ENCODE measurements at regions not wholly inside any gene's neighbourhood (a gene's known extent, or its start where the extent isn't known, plus 50 kb on each side); places are given as distances from the start of the nearest gene placed in this dataset.

DNA sequence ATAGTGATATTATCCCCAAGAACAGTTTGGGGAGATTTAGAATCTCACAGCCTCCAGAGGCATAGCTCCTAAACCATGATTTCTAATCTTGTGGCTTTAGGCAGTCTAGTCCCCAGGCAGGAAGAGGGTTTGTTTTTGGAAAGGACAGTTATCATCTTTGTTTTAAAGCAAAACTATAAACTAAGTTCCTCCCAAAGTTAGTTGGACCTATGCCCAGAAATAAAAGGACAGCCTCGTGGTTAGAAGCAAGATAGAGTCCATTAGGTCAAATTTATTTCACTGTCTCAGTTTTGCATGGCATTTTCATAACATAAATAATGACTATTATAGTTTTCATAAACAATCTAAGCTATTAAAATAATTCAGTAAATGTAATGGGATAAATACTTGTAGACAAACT lies 120.5 kb downstream of the MAGEC2 start:
- no peak overlapping the region for H3K27ac Mint-ChIP-seq (ENCODE audit: unreplicated experiment)
- no peak for DNase-seq (ENCODE audit: extremely low spot score, unreplicated experiment)
- H3K9me3 Mint-ChIP-seq (ENCODE audit: unreplicated experiment): peaks cover 43% of the 10 kb centered on the region
- no peaks in the 10 kb centered on the region for H3K27me3 Mint-ChIP-seq (ENCODE audit: unreplicated experiment)
- no peaks in the 10 kb centered on the region for H3K36me3 Mint-ChIP-seq (ENCODE audit: unreplicated experiment)
- H3K4me3 Mint-ChIP-seq (ENCODE audit: unreplicated experiment): no peak overlapping the region
- TF ChIP-seq, protein P1, sequence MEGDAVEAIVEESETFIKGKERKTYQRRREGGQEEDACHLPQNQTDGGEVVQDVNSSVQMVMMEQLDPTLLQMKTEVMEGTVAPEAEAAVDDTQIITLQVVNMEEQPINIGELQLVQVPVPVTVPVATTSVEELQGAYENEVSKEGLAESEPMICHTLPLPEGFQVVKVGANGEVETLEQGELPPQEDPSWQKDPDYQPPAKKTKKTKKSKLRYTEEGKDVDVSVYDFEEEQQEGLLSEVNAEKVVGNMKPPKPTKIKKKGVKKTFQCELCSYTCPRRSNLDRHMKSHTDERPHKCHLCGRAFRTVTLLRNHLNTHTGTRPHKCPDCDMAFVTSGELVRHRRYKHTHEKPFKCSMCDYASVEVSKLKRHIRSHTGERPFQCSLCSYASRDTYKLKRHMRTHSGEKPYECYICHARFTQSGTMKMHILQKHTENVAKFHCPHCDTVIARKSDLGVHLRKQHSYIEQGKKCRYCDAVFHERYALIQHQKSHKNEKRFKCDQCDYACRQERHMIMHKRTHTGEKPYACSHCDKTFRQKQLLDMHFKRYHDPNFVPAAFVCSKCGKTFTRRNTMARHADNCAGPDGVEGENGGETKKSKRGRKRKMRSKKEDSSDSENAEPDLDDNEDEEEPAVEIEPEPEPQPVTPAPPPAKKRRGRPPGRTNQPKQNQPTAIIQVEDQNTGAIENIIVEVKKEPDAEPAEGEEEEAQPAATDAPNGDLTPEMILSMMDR (IDR thresholded peaks at IDR 0.05): no peak
- no peaks in the 10 kb centered on the region for H3K4me1 Mint-ChIP-seq (ENCODE audit: unreplicated experiment)

DNA sequence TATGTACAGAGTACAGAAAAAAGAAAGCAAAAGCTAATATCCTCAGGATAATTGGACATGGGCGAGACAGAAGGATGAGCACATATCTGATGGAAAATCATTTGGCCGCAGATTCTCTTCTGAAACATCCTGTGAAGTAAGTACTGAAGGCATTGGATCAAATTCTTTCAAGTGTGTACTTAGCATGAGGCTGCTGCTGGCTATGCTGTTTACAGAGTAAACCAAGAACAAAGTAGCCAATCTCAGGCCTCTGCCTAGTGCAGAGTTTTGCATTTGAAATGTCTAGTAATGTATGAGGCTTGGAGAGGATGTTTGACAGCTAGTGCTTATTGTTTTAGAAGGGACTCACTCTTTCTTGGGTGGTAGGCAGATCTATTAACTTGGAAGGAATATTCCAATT lies 128.5 kb downstream of the MAGEC2 start:
- H3K9me3 Mint-ChIP-seq (ENCODE audit: unreplicated experiment): peaks cover 56% of the 10 kb centered on the region
- no peak overlapping the region for H3K27ac Mint-ChIP-seq (ENCODE audit: unreplicated experiment)
- no peak for DNase-seq (ENCODE audit: extremely low spot score, unreplicated experiment)
- no peaks in the 10 kb centered on the region for H3K27me3 Mint-ChIP-seq (ENCODE audit: unreplicated experiment)
- H3K4me1 Mint-ChIP-seq (ENCODE audit: unreplicated experiment): no peaks in the 10 kb centered on the region
- no peak overlapping the region for H3K4me3 Mint-ChIP-seq (ENCODE audit: unreplicated experiment)
- H3K36me3 Mint-ChIP-seq (ENCODE audit: unreplicated experiment): no peaks in the 10 kb centered on the region
- TF ChIP-seq, protein P1 (IDR thresholded peaks at IDR 0.05): no peak

DNA sequence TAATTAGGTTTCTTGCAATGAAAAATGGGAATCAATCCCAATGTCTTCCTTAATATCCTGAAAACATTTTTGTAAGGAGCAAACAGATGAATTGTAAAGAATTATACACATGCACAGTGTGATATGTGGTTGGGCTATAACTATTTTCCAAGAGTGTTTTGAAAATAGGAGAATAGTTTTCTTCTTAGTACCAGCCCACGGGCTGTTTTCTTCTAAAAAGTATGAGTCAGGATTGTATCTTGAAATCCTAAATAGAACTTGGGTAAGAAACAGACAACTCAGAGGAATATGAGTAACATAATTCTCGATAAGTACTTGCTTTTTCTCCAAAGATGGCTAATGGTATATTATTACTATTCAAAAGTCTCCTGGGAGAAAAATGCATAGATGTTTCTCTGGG lies 136.7 kb downstream of the MAGEC2 start:
- no peak overlapping the region for H3K4me3 Mint-ChIP-seq (ENCODE audit: unreplicated experiment)
- no peaks in the 10 kb centered on the region for H3K4me1 Mint-ChIP-seq (ENCODE audit: unreplicated experiment)
- peaks cover 18% of the 10 kb centered on the region for H3K9me3 Mint-ChIP-seq (ENCODE audit: unreplicated experiment)
- no peaks in the 10 kb centered on the region for H3K27me3 Mint-ChIP-seq (ENCODE audit: unreplicated experiment)
- H3K36me3 Mint-ChIP-seq (ENCODE audit: unreplicated experiment): no peaks in the 10 kb centered on the region
- H3K27ac Mint-ChIP-seq (ENCODE audit: unreplicated experiment): no peak overlapping the region
- DNase-seq (ENCODE audit: extremely low spot score, unreplicated experiment): no peak
- TF ChIP-seq, protein P1 (IDR thresholded peaks at IDR 0.05): no peak

DNA sequence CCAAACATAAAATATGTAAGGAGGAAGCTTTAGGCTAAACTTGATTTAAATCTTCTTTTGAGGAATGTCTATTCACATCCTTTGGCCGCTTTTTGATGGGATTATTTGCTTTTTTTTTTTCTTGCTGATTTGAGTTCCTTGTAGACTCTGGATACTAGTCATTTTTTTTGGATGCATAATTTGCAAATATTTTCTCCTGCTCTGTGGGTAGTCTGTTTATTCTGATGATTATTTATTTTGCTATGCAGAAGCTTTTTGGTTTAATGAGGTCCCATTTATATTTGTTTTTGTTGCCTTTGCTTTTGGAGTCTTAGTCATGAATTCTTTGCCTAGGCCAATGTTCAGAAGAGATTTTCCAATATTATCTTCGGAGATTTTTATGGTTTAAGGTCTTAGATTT lies 144.9 kb downstream of the MAGEC2 start:
- peaks cover 28% of the 10 kb centered on the region for H3K9me3 Mint-ChIP-seq (ENCODE audit: unreplicated experiment)
- TF ChIP-seq, protein P1 (IDR thresholded peaks at IDR 0.05): no peak
- no peak overlapping the region for H3K27ac Mint-ChIP-seq (ENCODE audit: unreplicated experiment)

DNA sequence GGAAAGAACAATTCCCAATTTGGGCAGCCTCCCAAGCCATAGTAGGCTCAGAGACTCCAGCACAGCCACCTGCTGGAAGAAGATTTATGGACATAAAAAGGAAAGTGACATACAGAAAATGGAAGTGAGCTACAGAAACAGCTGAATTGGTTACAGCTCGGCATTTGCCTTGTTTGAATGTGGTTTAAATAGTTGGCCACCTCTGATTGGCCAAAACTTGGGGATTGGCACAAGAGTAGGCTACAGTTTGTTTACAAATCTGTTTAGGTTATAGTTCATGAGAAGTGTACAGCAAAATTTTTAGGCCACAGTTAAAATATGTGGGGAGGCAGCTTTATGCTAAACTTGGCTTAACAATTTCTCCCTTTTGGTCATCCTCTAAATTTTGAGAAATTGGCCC lies 150.4 kb downstream of the MAGEC1 start:
- H3K4me3 Mint-ChIP-seq (ENCODE audit: unreplicated experiment): no peak overlapping the region
- H3K27ac Mint-ChIP-seq (ENCODE audit: unreplicated experiment): no peak overlapping the region
- H3K4me1 Mint-ChIP-seq (ENCODE audit: unreplicated experiment): no peaks in the 10 kb centered on the region
- peaks cover 23% of the 10 kb centered on the region for H3K9me3 Mint-ChIP-seq (ENCODE audit: unreplicated experiment)
- H3K36me3 Mint-ChIP-seq (ENCODE audit: unreplicated experiment): no peaks in the 10 kb centered on the region
- TF ChIP-seq, protein P1 (IDR thresholded peaks at IDR 0.05): no peak
- H3K27me3 Mint-ChIP-seq (ENCODE audit: unreplicated experiment): no peaks in the 10 kb centered on the region
- no peak for DNase-seq (ENCODE audit: extremely low spot score, unreplicated experiment)

More for the DNA sequence above, 144.9 kb downstream of the MAGEC2 start:
- Mint-ChIP-seq H3K36me3 (ENCODE audit: unreplicated experiment) (no peaks in the 10 kb centered on the region), H3K4me3 (ENCODE audit: unreplicated experiment) (no peak overlapping the region), H3K27me3 (ENCODE audit: unreplicated experiment) (no peaks in the 10 kb centered on the region), H3K4me1 (ENCODE audit: unreplicated experiment) (no peaks in the 10 kb centered on the region)
- DNase-seq (ENCODE audit: extremely low spot score, unreplicated experiment): no peak

Measured in osteocyte (in vitro differentiated cells).